Bronchial epithelial cell (primary cell): ENCODE measurements at regions not wholly inside any gene's neighbourhood (a gene's known extent, or its start where the extent isn't known, plus 50 kb on each side); places are given as distances from the start of the nearest gene placed in this dataset.

ENCODE experiments used
- DNase-seq: peaks from one replicate; pipeline ENCODE4 v3.0.0-alpha.2; 2010; ENCODE audit warnings: low read depth
- FAIRE-seq: peaks from 2 replicates; lab custom pipeline; 2011; peaks lifted over from hg19 to GRCh38; lab: Jason Lieb, UNC
- H3K27me3 ChIP-seq: 2 replicates; pipeline ENCODE4 v1.5.1; 2011; ENCODE audit warnings: low read length; ENCODE audit not compliant: control insufficient read depth, insufficient read depth
- H3K36me3 ChIP-seq: 2 replicates; pipeline ENCODE4 v1.5.1; 2011; ENCODE audit warnings: low read length; ENCODE audit not compliant: control insufficient read depth, insufficient read depth
- H3K4me3 ChIP-seq: 2 replicates; pipeline ENCODE4 v1.5.1; 2011; ENCODE audit warnings: mild to moderate bottlenecking, low read depth, low read length, control low read depth
- CTCF ChIP-seq: IDR thresholded peaks from 2 replicates; pipeline ENCODE4 v1.5.1; 2011; ENCODE audit warnings: mild to moderate bottlenecking, moderate library complexity, low read length, control low read depth, inconsistent platforms; ENCODE audit not compliant: insufficient read depth, severe bottlenecking

GRCh38 chr12:27382924-27383323, 50.3 kb downstream of the BMAL2 start:
- DNase-seq (no peak), FAIRE-seq (no peak)
- H3K4me3 ChIP-seq: no peak overlapping the region
- peaks cover 12% of the 10 kb centered on the region for H3K36me3 ChIP-seq
- no peak for TF ChIP-seq CTCF
- H3K27me3 ChIP-seq: no peaks in the 10 kb centered on the region

GRCh38 chr12:27383429-27384260, 51.0 kb downstream of the BMAL2 start:
- Histone ChIP-seq H3K27me3 (no peaks in the 10 kb centered on the region), H3K36me3 (peaks cover 16% of the 10 kb centered on the region), H3K4me3 (no peak overlapping the region)
- FAIRE-seq: peak; percentile 52
- peak; percentile 93 for DNase-seq
- TF ChIP-seq CTCF: peak; percentile 88

GRCh38 chr12:27384261-27384590, 51.6 kb downstream of the BMAL2 start:
- DNase-seq: no peak
- no peak overlapping the region for H3K4me3 ChIP-seq
- no peak for FAIRE-seq
- peaks cover 17% of the 10 kb centered on the region for H3K36me3 ChIP-seq
- no peak for TF ChIP-seq CTCF
- no peaks in the 10 kb centered on the region for H3K27me3 ChIP-seq

GRCh38 chr12:27385766-27386564, 53.3 kb downstream of the BMAL2 start:
- FAIRE-seq (no peak), DNase-seq (no peak)
- H3K36me3 ChIP-seq: peaks cover 17% of the 10 kb centered on the region
- H3K4me3 ChIP-seq: no peak overlapping the region
- TF ChIP-seq CTCF: no peak
- H3K27me3 ChIP-seq: no peaks in the 10 kb centered on the region

- Histone ChIP-seq H3K4me3 (no peak overlapping the region), H3K36me3 (peaks cover 17% of the 10 kb centered on the region), H3K27me3 (no peaks in the 10 kb centered on the region)
- no peak for TF ChIP-seq CTCF
- no peak for FAIRE-seq
- no peak for DNase-seq
Measured at GRCh38 chr12:27387473-27387872, 54.8 kb downstream of the BMAL2 start.
